GM18858 (cell line): ENCODE measurements at regions not wholly inside any gene's neighbourhood (a gene's known extent, or its start where the extent isn't known, plus 50 kb on each side); places are given as distances from the start of the nearest gene placed in this dataset.

Source experiments
- ATAC-seq: cut with Tn5 transposase; IDR thresholded peaks from one replicate; pipeline ENCODE4 v1.9.1; 2021; ENCODE audit not compliant: unreplicated experiment

DNA sequence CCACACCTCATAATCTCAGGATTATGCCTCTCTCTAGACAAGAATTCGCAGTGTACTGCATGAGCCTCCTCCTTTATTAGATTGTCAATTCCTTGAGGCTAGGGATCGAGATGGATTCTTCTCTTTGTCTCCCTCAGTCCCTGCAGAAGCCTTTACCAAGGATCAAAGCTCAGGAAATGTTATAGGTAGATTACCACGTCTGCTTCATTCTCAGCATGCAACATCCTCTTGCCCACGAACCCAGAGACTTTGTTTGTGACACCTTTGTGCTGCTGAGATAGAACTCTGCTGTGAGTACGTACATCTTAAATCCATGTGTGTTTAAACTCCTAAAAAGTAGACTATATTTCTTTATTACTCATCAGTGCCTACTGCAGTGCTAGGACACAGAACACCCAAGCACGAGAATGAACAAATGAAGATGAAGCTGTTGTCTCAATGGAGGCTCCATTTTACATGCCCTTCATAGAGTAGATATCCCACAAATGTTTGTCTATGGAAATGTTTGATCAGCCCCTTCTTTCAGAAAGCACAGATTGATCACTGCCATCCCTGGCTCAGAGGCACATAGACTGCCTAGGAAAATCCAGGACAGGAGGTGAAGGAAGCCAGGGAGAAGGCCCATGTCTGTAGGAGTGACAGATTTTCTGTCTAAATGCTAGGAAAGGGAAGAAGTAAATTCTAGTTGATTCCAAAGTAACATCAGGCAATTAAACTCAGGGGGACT, 98.8 kb upstream of the KLHL29 start:
- no peak for ATAC-seq

DNA sequence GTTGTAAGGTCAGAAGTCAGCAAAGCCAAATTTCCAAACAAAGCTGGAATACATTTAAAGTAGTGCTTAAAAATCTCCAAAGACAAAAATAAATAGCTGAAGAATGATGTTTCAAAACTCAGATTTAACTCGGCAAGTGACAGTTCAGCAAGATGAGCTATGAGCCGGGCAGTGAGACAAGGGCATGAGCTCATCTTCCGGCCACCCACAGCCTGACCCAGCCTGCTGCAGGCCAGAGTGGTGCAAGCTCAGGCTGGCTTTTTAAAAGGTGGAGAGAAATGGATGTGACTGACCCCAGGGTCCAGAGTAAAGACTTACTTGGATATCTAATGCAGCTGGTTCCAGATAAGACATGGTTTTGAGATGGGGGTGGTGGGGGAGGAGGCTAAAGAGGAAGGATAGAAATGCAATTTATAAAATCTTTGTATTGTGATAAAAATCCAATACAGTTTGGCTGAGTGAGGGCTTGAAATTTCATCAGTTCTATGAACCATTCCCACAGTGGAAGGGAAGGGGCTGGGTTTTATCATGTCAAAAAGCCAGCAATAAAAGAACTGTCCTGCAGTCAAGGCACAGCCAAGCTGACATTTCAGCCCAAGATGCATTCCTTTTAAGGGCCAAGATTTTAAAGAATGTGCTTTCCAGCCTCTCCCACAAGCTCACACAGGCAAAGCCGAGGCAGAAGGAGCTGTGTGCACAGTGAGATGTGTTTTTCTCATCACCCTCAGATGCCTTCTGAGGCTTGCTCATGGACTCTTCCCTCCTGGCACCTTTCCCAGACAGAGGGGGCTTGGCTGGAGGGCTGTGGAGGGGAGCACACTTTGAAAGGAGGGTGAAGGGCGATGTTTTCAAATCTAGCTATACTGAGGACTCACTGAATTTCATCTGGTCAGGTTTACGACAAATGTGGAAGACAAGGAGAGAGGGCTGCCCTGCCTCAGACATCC, 97.9 kb upstream of the KLHL29 start:
- no peak for ATAC-seq

DNA sequence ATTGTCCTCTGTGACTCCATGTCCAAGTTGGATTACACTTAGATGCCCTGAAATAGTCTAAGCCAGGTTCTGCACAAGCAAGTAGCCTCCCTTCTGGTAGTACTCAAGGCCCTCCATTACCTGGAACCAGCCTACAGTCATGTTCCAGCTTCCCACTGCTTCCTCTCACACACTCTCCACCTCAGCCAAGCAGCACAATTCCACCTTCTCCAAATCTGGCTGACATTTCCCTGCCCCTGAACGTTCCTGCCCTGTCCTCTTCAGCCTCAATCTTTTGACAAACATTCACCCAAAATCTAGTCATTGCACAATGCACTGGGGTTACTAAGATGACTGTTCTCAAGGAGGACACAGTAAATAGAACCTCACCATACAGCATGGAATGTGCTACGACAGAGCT, 95.3 kb upstream of the KLHL29 start:
- no peak for ATAC-seq

DNA sequence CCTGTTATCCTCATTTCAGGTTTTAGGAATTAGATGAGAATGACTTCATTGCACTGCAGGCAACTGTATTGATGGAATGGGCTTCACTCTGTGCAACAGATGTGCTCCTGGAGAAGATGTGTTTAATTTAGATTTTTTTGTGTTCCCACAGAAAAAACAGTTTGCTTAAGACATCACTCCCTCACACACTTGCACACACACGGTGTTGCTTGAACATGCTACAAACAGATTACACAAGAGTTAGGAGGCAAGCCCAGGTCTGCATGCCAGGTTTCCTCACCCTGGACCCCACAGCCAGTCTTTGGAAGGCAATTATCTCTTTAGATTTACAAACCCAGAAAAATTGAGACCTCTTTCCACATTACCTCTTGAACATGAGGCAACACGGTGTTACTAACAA, 93.7 kb upstream of the KLHL29 start:
- no peak for ATAC-seq

DNA sequence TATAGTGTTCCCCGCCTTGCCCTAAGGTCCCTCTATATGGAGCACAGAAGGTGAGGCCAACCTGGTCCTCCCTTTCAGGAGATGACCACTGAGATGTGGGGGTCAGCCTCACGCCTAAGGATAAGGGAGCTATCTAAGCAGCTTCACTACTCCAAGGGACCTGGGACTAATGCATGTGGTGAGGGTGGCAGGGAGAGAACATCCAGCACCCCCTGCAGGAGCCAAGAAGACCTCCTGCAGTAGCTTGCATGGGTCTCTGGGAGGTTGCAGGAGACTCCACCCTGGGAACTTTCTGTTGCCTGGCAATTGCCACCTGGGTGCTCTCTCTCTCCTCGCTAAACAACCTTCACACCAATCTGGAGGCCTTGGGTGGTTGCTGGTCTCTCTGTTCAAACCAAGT, 93.0 kb upstream of the KLHL29 start:
- no peak for ATAC-seq

DNA sequence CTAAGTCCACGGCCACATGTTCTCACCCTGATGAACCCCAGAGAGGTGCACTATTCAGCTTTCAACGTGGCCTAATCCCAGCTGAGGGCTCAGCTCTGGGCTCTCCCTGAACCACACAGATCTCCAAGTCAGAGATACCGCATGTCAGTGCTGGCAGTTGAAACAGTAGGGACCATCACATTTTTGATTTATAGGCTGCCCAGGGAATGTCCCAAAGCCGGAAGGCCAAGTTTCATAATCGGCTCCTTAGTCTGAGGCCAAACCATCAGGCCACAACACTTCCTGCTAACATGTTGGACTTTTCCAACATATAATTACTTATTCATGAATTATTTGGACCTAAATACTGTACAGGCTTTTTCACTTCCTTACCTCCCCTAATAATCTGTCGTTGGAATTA, 91.9 kb upstream of the KLHL29 start:
- ATAC-seq, result no peak

DNA sequence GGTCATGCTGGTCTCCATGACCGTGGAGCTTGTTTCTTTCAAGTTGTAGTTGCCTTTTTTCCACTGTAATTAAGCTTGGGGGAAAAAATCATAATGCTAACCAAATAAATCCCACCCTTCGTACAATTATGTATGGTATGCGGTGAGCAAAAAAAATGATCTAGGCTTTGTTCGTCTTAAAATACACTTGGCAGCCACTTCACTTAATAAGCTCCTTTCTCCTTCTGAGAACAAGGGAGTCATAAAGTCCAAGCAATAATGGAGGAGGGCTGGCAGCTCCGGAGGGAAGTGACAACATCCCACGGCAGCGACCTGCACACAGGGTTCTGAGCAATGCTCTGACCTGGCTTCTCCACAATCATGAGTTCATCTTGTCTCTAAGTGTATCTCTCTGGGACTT, 91.2 kb upstream of the KLHL29 start:
- ATAC-seq, result no peak

DNA sequence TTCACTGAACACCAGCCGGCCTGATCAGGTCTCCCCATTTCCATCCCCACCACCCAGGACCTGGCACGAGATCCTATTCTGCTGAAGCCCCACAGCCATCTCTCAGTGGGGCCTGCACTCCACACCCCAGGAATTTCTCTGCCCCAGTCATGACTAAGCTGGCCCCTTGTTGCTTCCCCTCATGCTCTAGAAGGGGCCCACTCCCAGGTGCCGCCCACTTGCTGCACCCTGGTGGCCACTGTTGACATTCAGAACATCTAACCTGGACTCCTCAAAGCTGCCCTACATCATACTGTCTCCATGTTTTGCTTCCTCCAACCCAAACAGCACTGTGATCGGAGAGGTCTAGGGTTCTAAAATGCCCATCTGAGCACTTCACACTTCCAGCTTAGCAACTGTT, 90.7 kb upstream of the KLHL29 start:
- no peak for ATAC-seq

DNA sequence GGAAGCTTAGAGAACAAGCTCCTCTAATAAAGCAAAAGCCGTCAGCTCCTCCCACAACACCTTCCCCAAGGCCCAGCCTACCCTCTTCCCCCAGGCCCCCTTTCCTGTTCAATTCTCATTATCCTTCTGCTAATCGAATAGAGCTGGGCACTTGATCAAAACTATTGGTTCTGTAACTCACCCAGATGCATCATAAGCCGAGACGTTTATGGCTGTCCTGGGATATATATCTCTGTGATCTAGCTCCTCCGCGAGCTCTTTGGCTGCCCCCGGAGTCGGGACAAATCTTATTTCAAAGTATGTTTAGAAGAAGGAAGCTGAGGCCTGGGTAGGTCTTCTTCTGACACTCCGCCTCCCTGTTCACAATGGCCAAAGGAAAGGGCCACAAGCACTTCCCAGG, 88.3 kb upstream of the KLHL29 start:
- ATAC-seq, result no peak

DNA sequence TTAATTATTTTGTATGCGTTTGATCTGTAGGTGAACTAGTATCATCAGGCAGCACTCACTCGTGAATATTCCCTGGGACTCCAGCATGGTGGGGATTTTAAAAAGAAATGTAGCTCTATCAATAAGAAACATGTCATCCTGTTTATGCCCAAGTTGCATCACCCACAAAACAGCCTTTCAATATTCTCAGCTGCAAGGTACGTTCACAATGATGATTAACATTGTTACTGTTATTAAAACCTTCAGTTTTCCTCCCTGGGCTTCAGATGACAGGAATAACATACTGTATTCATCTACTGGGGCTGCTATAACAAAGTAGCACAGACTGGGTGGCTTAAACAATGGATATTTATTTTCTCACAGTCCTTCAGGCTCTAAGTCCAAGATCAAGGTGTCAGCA, 87.9 kb upstream of the KLHL29 start:
- ATAC-seq, result no peak

DNA sequence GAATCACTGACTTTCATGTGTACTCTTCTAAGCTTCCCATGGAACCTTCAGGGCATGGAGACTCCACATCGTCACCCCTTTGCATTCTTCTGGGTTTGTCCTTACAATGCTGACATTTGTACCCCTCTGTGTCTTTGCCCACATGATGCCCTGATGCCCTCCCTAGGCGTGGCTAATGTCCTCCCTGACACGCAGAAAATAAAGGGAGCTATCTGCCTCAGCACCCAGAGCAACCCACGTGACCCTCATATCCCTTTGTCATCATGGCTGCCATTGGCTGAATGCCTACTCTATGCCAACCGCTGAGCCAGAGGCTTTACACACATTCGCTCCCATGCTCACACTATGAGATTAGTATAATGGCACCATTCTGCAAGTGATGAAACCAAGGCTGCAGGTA, 86.4 kb upstream of the KLHL29 start:
- no peak for ATAC-seq

DNA sequence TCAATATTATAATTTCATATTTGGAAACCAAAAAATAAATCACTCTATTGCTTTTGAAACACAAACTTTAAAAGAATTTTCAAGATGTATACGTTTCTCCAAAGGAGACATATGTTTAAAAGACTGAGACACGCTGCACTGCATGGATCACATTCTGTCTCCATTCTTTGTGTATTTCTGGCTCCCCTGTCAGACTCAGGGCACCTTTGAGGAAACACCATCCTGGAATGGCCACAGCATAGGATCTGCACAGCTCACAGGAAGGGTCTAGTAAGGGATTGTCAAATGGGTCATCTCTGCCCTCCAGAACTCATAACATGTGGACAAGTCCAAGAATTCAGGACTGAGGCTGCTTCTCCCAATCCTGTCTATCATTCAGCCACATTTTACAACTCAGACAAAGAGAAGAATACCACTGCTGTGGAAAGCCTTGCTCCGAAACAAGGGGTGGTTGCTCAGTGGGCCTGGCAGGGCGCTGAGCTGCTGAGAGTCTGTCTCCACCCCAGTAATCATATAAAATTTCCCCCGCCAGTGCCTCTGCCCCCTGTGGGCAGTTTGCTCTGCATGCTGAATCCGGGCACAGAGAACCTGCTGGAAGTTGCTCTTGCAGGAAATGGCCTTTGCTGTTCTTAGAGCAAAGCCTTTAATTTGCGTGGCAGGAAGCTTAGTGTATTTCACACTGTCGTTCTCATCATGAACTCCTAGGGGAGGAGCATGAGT, 85.3 kb upstream of the KLHL29 start:
- ATAC-seq, result no peak

DNA sequence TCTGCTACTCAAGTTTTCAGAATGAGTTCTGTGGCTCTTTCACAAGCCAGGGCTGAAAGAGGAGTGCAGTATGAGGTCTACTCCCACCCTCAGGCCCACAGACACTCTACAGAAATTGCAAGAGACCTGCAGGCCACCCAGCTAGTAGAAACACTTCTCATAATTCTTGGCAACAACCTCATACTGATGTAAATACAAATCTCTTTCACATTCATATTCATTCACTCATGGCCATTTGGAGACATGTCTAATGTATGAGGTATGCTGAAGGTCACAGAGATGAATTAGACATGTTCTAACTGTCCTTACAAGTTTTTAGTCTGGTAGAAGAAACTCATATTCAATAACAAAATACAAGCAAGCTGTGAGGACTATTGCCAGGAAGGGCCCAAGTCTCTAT, 83.8 kb upstream of the KLHL29 start:
- ATAC-seq, result no peak

DNA sequence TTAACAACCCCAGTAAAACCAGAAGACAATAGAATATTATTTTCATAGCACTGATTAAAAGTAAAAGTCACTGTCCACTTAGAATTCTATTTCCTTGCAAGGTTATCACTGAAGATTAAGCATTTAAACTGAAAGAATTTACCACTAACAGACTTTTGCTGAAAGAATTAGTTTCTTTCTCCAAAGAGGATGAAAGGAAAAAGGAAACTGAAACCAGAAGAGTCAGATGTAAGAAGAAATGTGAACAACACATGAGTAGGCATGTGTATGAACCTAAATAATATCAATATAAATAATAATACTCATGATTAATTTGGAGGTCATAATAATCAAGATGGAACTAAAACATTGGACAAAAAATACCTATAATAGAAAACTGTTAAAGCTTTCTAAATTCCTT, 82.4 kb upstream of the KLHL29 start:
- no peak for ATAC-seq

DNA sequence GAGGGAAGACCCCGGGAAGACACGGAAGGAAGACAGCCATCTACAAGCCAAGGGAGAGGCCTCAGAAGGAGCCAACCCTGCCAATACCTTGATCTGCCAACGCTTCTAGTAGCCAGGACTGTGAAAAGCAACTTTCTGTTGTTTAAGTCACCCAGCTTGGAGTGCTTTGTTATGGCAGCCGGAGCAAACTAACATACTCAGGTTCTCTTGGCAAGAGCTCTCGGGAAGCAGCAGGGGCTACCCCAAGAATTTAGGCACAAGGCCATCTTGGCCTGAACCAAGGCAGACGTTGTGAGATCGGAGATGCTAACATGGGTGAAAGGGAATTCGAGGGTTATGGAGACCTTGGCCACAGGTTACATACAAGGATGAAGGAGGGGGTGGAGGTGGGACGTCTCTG, 78.6 kb upstream of the KLHL29 start:
- no peak for ATAC-seq

DNA sequence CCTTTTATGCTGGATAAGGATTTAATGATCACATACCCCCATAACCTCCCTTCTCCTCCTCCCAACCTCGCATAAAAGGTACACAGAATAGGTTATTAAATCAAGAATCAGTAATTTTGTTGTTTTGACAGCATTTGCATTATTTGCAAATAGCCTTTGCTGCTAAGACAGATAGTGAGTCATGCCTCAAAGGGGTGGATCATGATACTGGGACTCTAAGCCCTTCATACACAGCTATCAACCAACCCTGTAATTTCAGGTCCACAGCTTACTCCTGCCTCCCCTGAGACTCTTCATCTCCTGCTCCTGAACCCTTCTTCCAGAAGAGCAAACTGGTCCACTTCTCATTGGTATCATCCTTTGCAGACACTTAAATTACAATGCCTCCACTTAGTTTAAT, 73.8 kb upstream of the KLHL29 start:
- ATAC-seq, result no peak

DNA sequence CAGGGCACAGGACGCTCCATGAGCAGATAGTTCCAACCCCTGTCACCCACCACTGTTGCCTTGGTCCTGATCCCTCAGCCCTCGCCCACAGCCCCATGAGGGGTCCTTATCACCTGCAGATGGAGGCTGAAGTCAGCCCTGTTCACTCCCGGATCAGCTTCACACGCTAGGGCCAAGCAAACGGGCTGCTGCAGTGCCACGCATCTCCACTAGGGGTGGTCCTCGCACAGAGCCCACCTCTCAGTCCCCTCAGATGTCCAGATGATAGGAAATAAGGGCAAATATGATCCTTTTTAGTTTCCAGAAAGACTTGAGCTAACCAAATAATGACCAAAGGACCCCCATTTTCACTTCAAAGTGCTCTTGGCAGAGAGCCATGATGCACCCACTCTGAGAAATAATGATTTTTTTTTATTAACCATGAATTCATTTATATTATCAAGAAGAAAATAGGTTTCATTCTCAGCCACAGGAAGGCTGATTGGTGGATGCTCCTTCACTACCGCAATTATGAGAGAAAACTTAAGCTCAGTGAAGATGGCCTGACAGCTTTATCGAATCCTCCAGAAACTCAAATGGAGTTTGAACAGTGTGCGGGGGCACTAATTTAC, 71.9 kb upstream of the KLHL29 start:
- ATAC-seq, result no peak

DNA sequence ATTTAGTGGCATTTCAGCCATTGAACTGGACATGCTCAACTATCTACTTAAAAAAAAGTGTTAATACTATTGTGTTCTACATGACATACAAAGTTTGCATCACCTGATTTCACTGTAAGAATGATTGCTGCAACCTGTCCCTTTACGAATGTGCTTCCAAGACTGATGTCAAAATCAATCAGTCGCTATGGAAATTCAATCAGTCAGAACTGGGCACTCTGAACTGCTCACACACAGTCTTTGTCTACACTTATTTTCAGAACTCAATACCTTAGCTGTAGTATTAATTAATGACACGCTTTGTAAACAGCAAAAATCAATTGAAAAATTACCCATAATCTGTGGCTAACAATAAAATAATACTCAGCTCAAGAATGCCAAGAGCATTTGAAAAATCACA, 70.3 kb upstream of the KLHL29 start:
- no peak for ATAC-seq

DNA sequence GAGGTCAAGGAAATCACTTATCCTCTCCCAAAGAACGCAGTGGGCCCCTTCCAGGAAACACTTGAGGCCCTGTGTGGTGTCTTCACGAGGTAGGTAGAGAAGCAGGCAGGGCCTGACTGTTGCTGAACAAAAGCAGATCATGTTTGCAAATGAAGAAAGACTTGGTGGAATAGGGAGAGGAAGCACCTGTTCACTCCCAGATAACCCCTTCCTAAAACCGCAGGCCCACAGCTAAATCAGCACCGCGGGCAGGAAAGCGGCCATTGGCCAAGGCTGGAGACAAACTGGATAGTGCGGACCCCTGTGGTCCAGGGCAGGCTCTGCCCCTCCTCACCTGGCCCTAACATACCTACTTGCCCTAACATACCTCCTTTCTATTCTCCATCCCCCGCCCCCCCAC, 64.9 kb upstream of the KLHL29 start:
- no peak for ATAC-seq

DNA sequence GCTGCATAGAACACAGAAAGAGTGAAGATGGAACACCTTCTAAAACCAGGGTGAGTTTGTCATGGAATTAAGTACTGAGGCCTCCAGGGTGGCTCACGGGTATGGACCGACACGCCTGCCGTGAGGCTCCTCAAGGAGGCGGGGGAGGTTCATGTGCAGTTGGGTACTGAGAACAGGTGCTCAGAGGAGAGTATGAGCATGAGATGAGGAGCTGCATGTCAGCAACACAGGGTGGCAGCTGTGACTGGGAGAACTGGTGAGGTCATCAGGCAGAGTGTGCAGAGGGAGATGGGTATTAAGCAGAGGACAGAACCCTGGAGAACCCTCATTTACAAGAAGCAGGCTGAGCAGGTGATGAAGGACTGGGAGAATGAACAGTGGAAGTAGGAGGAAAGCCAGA, 63.2 kb upstream of the KLHL29 start:
- ATAC-seq, result no peak

DNA sequence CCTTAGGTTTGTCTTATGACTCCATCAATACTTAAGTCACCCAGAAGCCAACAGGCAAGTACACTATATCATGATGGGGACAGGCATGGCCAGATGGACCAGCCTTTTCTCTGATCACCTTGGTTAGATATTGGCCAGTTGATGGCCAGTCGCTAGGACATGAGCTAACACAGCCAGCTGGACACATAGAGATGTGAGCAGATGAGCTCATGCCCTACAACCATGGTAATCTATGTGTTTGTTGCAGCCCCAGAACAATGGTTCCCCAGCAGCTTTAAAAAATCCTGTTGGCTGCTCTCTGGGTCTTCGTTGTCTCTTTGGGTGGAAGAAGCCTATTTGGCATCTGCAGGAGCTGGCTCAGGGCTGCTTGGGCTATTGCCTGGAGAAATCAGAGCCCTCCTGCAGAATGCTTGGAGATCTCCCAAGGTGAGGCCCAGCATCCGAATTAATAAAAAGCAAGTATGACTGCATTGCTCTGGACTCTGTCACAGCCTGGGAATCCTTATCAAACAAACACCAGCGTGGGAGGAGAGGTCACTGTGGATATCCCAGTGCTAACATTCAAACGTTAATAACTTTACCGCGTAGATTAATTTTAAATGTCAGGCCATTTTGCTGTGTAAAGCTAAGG, 62.3 kb upstream of the KLHL29 start:
- no peak for ATAC-seq
